ENCODE measurements at regions not wholly inside any gene's neighbourhood (a gene's known extent, or its start where the extent isn't known, plus 50 kb on each side); places are given as distances from the start of the nearest gene placed in this dataset.

DNA sequence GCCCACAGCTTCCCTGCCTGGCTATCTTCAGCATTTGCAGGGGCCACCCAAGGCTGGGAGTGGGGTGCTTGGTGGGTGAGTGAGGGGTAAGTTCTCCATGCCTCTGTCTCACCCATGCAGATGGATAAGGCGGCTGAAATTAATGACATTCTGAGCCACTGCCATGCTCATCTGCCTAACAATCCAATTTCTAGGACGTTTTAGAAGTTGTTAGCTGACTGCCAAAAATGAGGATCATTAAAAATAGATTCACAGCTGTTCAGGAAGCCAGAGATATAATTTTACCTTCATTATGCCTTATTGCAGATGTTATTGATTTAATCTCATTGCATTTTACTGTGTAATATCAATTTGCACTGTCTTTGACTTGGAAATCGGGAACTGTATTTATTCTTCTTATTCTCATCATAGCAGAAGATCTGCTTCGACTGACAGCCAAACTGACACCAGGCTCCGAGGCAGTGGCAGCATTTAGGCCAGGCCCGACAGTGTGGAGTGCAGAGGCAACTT, 334.4 kb upstream of the NPVF start:
- Histone ChIP-seq H3K36me3 (ENCODE audit: low read depth, missing control alignments) (no peaks in the 10 kb centered on the region), H3K4me1 (peaks cover 11% of the 10 kb centered on the region), H3K27ac (no peak overlapping the region), H3K4me3 (no peak overlapping the region), H3K27me3 (no peaks in the 10 kb centered on the region), H3K9me3 (no peaks in the 10 kb centered on the region)
- intact Hi-C loops (cut with DNase I; ENCODE audit: low total_unique reads): no loop called here
- no peak for DNase-seq
- TF ChIP-seq POLR2A (IDR thresholded peaks at IDR 0.05): no peak
- TF ChIP-seq, protein P1, sequence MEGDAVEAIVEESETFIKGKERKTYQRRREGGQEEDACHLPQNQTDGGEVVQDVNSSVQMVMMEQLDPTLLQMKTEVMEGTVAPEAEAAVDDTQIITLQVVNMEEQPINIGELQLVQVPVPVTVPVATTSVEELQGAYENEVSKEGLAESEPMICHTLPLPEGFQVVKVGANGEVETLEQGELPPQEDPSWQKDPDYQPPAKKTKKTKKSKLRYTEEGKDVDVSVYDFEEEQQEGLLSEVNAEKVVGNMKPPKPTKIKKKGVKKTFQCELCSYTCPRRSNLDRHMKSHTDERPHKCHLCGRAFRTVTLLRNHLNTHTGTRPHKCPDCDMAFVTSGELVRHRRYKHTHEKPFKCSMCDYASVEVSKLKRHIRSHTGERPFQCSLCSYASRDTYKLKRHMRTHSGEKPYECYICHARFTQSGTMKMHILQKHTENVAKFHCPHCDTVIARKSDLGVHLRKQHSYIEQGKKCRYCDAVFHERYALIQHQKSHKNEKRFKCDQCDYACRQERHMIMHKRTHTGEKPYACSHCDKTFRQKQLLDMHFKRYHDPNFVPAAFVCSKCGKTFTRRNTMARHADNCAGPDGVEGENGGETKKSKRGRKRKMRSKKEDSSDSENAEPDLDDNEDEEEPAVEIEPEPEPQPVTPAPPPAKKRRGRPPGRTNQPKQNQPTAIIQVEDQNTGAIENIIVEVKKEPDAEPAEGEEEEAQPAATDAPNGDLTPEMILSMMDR (IDR thresholded peaks at IDR 0.05): no peak
- WGBS, 2 donors: 59 to 60% methylated on average over 6 of the region's 6 CpGs

DNA sequence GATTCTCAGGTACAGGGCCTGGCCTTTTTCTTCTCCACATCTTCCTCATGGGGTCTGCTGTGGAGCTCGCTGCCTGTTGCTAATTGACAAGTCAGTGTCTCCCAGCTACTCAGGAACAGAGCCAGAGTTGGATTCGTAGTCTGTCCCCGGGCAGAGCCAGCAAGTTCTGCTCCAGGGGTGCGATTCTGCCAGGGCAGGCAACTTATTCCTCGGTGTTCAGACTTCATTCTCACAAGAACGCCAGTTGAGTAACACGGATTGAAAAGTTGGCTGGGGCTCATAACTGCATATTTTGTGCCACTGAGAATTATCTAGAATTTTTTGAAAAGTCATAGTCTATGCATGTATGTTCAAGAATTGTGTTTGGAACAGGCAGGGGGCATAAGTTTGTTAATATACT, 336.7 kb upstream of the NPVF start:
- DNase-seq: no peak
- Histone ChIP-seq H3K27ac (no peak overlapping the region), H3K4me1 (peaks cover 4% of the 10 kb centered on the region), H3K4me3 (no peak overlapping the region), H3K36me3 (ENCODE audit: low read depth, missing control alignments) (no peaks in the 10 kb centered on the region), H3K27me3 (no peaks in the 10 kb centered on the region), H3K9me3 (no peaks in the 10 kb centered on the region)
- intact Hi-C loops (cut with DNase I; ENCODE audit: low total_unique reads): loop anchor here (5.0 kb wide), 2 partner anchors 173 to 287 kb away; no protein-coding TSS in a partner anchor
- TF ChIP-seq, protein P1 (IDR thresholded peaks at IDR 0.05): no peak
- no peak for TF ChIP-seq POLR2A (IDR thresholded peaks at IDR 0.05)
- 66 to 73% methylated on average over 7 of the region's 7 CpGs for WGBS, 2 donors

GRCh38 chr7:25565949-25566348, 337.7 kb upstream of the NPVF start:
- Histone ChIP-seq H3K4me3 (no peak overlapping the region), H3K27ac (peak overlapping the region in 1 of 2 donors; percentile 32), H3K27me3 (no peaks in the 10 kb centered on the region), H3K36me3 (ENCODE audit: low read depth, missing control alignments) (no peaks in the 10 kb centered on the region), H3K9me3 (no peaks in the 10 kb centered on the region), H3K4me1 (no peaks in the 10 kb centered on the region)
- intact Hi-C loops (cut with DNase I; ENCODE audit: low total_unique reads): loop anchor here (5.0 kb wide), 2 partner anchors 174 to 286 kb away; no protein-coding TSS in a partner anchor
- 0 to 1% methylated on average over 7 of the region's 7 CpGs for WGBS, 2 donors
- TF ChIP-seq, protein P1 (IDR thresholded peaks at IDR 0.05): peak; percentile 100
- no peak for TF ChIP-seq POLR2A (IDR thresholded peaks at IDR 0.05)
- peak; percentile 81 for DNase-seq

DNA sequence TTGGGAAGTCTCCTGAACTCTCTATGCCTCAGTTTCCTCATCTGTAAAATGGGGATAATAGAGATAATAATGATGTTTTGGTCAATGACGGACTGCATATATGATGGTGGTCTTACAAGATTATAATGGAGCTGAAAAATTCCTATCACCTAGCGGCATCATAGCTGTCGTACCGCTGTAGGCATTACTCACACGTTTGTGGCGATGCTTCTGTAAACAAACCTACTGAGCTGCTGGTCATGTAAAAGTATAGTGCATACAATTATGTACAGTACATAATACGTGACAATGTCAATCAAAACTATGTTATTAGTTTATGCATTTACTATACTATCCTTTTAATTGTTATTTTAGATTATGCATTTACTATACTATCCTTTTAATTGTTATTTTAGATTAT, 339.1 kb upstream of the NPVF start:
- Histone ChIP-seq H3K36me3 (ENCODE audit: low read depth, missing control alignments) (no peaks in the 10 kb centered on the region), H3K27ac (no peak overlapping the region), H3K4me3 (no peak overlapping the region), H3K27me3 (no peaks in the 10 kb centered on the region), H3K4me1 (no peaks in the 10 kb centered on the region), H3K9me3 (no peaks in the 10 kb centered on the region)
- TF ChIP-seq, protein P1 (IDR thresholded peaks at IDR 0.05): no peak
- TF ChIP-seq POLR2A (IDR thresholded peaks at IDR 0.05): no peak
- intact Hi-C loops (cut with DNase I; ENCODE audit: low total_unique reads): loop anchor here (5.0 kb wide), 2 partner anchors 175 to 285 kb away; no protein-coding TSS in a partner anchor
- 90 to 96% methylated on average over 7 of the region's 7 CpGs for WGBS, 2 donors
- no peak for DNase-seq

- Histone ChIP-seq H3K27ac (no peak overlapping the region), H3K4me1 (no peaks in the 10 kb centered on the region), H3K4me3 (no peak overlapping the region), H3K36me3 (ENCODE audit: low read depth, missing control alignments) (no peaks in the 10 kb centered on the region), H3K27me3 (no peaks in the 10 kb centered on the region), H3K9me3 (no peaks in the 10 kb centered on the region)
- 47 to 58% methylated on average over 3 of the region's 3 CpGs for WGBS, 2 donors
- intact Hi-C loops (cut with DNase I; ENCODE audit: low total_unique reads): loop anchor here (5.0 kb wide), 2 partner anchors 177 to 283 kb away; no protein-coding TSS in a partner anchor
- no peak for DNase-seq
- TF ChIP-seq, protein P1 (IDR thresholded peaks at IDR 0.05): no peak
- no peak for TF ChIP-seq POLR2A (IDR thresholded peaks at IDR 0.05)
These were observed 341.5 kb upstream of the NPVF start for GRCh38 chr7:25569765-25570164.

Measured in testis (tissue), 2 donors.